Natural killer cell treated with Interleukin-12 subunit alpha and Interleukin-12 subunit beta and Interleukin-15 and Interleukin-18, amount 100 ng/mL, for 72 hours (primary cell): ENCODE measurements at regions not wholly inside any gene's neighbourhood (a gene's known extent, or its start where the extent isn't known, plus 50 kb on each side); places are given as distances from the start of the nearest gene placed in this dataset.
"Not testable (repeated sequence)": the region's sequence is repeated elsewhere in the genome, so short reads cannot be mapped to it uniquely, and the experiment has no call there.

ENCODE experiments used
- ATAC-seq, 2 donors: fragments of 150-1000 bp; cut with Tn5 transposase in 1 of 2; sonication (Bioruptor Pico), chemical (Tn5 transposase) in 1 of 2; 2 replicates each; pipeline ENCODE4 v1.10.0; 2021
- DNase-seq: peaks from one replicate; pipeline ENCODE4 v3.0.0; 2022; ENCODE audit warnings: low spot score
- H3K27ac Mint-ChIP-seq, 2 donors: 1 replicate in 1 of 2; 2 replicates in 1 of 2; pipeline ENCODE4 v1.8.0; 2022; ENCODE audit warnings: mixed read lengths in 2 of 2, mild to moderate bottlenecking in 1 of 2, moderate library complexity in 1 of 2
- H3K27me3 Mint-ChIP-seq, 2 donors: 1 replicate in 1 of 2; 2 replicates in 1 of 2; pipeline ENCODE4 v1.8.0; 2022; ENCODE audit warnings: mixed read lengths in 2 of 2
- H3K36me3 Mint-ChIP-seq: one replicate; pipeline ENCODE4 v1.8.0; 2022; ENCODE audit warnings: mixed read lengths
- H3K4me1 Mint-ChIP-seq, 2 donors: 1 replicate in 1 of 2; 2 replicates in 1 of 2; pipeline ENCODE4 v1.8.0; 2022; ENCODE audit warnings: low read depth in 2 of 2, mixed read lengths in 2 of 2, mild to moderate bottlenecking in 1 of 2
- H3K4me3 Mint-ChIP-seq: one replicate; pipeline ENCODE4 v1.8.0; 2022; ENCODE audit warnings: mixed read lengths
- H3K9me3 Mint-ChIP-seq: 2 replicates; pipeline ENCODE4 v1.8.0; 2022; ENCODE audit warnings: mixed read lengths

DNA sequence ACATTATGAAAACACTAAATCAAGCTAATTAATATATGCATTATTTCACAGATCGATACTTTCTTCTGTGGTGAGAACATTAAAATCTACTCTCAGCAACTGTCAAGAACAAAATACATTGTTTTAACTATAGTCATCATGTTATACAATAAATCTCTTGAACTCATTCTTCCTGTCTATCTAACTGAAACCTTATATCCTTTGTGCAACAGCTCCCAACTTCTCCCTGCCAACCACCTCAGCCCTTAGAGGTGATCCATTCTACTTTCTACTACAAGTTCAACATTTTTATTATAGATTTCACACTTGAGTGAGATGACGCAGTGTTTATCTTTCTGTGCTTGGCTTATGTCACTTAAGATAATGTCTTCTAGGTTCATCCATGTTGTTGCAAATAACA lies 535.2 kb upstream of the CRIM1 start:
- no peak for ATAC-seq
- Mint-ChIP-seq H3K27me3 (peaks cover 22 to 51% of the 10 kb centered on the region in 2 donors), H3K36me3 (no peaks in the 10 kb centered on the region), H3K4me3 (no peak overlapping the region), H3K4me1 (no peaks in the 10 kb centered on the region), H3K27ac (no peak overlapping the region), H3K9me3 (no peaks in the 10 kb centered on the region)
- no peak for DNase-seq

DNA sequence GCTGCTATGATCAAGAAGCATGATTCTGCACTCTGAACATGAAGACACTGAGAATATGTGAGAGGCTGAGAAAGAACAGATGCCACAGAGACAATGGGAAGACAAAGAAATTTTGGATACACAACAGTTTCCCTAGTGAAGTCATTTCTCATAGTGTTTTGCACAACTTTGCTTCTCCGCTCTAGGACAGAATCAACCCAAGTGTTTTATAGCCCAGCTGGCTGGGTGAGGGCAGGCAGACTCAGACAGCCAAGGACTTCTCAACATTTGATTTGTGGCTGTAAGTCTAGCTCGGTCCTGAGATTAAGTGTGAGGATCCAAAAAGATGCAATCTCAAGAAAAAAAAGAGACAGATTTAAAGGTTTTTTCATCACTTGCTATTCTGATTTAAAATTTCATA lies 536.5 kb upstream of the CRIM1 start:
- Mint-ChIP-seq H3K9me3 (no peaks in the 10 kb centered on the region), H3K4me1 (no peaks in the 10 kb centered on the region), H3K27me3 (peaks cover 21 to 57% of the 10 kb centered on the region in 2 donors), H3K36me3 (no peaks in the 10 kb centered on the region), H3K27ac (no peak overlapping the region), H3K4me3 (no peak overlapping the region)
- ATAC-seq (no peak), DNase-seq (no peak)

DNA sequence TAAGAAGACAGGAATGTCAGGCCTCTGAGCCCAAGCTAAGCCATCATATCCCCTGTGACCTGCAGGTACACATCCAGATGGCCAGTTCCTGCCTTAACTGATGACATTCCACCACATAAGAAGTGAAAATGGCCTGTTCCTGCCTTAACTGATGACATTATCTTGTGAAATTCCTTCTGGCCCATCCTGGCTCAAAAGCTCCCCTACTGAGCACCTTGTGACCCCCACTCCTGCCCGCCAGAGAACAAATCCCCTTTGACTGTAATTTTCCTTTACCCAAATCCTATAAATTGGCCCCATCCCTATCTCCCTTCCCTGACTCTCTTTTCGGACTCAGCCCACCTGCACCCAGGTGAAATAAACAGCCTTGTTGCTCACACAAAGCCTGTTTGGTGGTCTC lies 537.2 kb upstream of the CRIM1 start:
- not testable (repeated sequence) for ATAC-seq, H3K4me3 Mint-ChIP-seq, H3K36me3 Mint-ChIP-seq, H3K9me3 Mint-ChIP-seq, H3K4me1 Mint-ChIP-seq, DNase-seq, H3K27ac Mint-ChIP-seq
- H3K27me3 Mint-ChIP-seq = peaks cover 21 to 61% of the 10 kb centered on the region in 2 donors

DNA sequence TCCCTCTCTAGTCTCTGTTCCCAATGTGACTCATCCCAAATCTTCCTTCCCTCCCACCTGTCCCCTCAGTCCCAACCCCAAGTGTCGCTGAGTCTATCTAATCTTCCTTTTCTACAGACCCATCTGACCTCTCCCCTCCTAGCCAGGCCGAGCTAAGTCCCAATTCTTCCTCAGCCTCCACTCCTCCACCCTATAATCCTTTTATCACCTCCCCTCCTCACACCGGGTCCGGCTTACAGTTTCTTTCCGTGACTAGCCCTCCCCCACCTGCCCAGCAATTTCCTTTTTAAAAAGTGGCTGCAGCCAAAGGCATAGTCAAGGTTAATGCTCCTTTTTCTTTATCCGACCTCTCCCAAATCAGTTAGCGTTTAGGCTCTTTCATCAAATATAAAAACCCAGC lies 541.0 kb upstream of the CRIM1 start:
- not testable (repeated sequence) for H3K9me3 Mint-ChIP-seq, H3K27ac Mint-ChIP-seq, ATAC-seq, DNase-seq, H3K4me3 Mint-ChIP-seq, H3K4me1 Mint-ChIP-seq, H3K36me3 Mint-ChIP-seq
- peaks cover 18 to 46% of the 10 kb centered on the region in 2 donors for H3K27me3 Mint-ChIP-seq

DNA sequence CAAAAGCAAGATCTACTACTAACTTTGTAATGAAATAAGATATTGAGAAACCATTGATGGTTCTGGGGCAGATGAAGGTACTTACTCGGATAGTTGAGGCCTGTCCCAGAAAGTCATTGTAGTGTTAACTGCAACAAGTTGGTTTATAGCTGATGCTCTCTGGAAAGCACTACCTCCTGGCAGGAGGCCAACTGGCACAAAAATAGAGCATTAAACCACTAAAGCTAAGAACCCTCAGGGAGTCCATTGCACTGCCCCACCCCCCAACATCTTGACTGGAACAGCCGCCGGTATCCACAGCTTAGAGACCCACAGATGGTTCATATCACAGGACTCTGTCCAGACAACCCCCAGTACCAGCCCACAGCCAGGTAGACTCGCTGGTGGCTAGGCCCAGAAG lies 552.5 kb upstream of the CRIM1 start:
- Mint-ChIP-seq H3K9me3 (peaks cover 16% of the 10 kb centered on the region), H3K36me3 (peaks cover 5% of the 10 kb centered on the region), H3K27me3 (peaks cover 2 to 41% of the 10 kb centered on the region in 2 donors), H3K4me1 (no peaks in the 10 kb centered on the region), H3K4me3 (no peak overlapping the region), H3K27ac (no peak overlapping the region)
- DNase-seq (no peak), ATAC-seq (no peak)

DNA sequence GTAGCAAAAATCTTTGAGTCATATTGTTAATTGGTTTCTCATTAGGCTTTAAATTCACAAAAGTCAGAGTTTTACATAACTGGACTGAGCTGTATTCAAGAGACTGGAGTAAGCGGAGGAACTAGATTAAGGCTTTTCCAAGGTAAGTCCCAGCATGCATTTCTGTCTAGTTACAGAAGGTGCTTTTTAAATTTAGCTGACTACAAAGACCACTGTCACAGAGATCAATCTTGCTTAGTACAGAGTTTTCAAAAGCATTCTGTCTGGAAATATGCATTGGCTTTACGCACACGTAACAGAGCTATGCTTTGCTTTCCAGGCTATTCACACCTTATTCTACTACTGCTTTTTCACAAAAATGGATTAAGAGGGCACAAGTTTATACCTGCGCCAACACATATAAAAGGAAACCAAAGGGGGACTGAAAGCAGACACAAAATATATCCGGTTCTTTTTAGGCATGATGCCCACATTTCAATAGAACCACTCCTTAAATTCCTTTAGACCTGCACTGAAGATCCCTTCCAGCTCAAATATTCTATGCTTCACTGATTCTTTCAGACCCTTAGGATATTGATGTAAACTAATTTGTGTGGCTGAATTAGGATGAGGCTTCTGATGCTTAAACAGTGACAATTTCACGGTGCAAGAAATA lies 560.7 kb upstream of the CRIM1 start:
- no peak for DNase-seq
- Mint-ChIP-seq H3K9me3 (no peaks in the 10 kb centered on the region), H3K27ac (no peak overlapping the region), H3K4me1 (no peaks in the 10 kb centered on the region), H3K27me3 (peaks cover 0 to 7% of the 10 kb centered on the region in 2 donors), H3K36me3 (no peaks in the 10 kb centered on the region), H3K4me3 (no peak overlapping the region)
- no peak for ATAC-seq

DNA sequence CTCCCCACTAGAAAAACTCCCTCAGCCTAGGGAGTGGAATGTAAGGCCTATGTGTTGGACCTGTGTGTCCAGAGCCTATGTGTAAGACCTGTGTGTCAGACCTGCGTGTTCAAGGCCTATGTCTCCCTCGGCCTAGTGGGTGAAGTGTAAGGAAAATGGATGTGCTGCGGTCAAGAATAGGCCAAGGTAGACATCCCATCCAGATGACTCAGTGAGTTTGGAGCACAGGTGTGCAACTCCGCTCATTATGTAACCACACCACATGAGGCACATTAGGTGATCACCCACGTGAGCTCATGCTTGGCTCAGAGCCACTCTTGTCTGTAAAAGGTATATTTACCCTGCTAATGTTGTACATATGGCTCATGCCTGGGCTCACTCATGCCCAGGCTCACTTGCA lies 565.3 kb upstream of the CRIM1 start:
- no peak for DNase-seq
- Mint-ChIP-seq H3K27me3 (peaks cover 0 to 6% of the 10 kb centered on the region in 2 donors), H3K27ac (no peak overlapping the region), H3K4me3 (no peak overlapping the region), H3K36me3 (no peaks in the 10 kb centered on the region), H3K9me3 (no peaks in the 10 kb centered on the region), H3K4me1 (no peaks in the 10 kb centered on the region)
- no peak for ATAC-seq

DNA sequence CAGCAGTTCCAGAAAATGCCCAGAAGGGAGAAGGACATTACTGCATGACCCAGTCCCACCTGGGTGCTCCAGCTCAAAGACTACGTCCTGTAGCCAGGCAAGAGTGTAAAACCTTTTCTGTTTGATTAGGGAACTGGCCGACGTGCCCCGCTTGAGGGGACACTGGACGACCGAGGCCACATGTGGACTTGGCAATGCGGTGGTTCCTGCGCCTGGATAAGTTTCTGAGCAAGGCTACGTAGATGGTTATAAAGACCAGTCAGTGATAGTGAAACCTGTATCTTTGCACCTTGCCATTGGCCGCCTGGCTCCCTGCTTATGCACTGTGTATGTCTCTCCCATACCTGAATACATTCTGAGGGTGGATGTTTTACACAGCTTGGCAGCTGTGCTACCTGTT lies 567.0 kb upstream of the CRIM1 start:
- H3K27me3 Mint-ChIP-seq = peaks cover 1 to 6% of the 10 kb centered on the region in 2 donors
- no peak for DNase-seq
- H3K4me1 Mint-ChIP-seq = no peaks in the 10 kb centered on the region
- no peak overlapping the region for H3K27ac Mint-ChIP-seq
- H3K4me3 Mint-ChIP-seq = no peak overlapping the region
- no peaks in the 10 kb centered on the region for H3K36me3 Mint-ChIP-seq
- no peak for ATAC-seq
- H3K9me3 Mint-ChIP-seq = peaks cover 4% of the 10 kb centered on the region

DNA sequence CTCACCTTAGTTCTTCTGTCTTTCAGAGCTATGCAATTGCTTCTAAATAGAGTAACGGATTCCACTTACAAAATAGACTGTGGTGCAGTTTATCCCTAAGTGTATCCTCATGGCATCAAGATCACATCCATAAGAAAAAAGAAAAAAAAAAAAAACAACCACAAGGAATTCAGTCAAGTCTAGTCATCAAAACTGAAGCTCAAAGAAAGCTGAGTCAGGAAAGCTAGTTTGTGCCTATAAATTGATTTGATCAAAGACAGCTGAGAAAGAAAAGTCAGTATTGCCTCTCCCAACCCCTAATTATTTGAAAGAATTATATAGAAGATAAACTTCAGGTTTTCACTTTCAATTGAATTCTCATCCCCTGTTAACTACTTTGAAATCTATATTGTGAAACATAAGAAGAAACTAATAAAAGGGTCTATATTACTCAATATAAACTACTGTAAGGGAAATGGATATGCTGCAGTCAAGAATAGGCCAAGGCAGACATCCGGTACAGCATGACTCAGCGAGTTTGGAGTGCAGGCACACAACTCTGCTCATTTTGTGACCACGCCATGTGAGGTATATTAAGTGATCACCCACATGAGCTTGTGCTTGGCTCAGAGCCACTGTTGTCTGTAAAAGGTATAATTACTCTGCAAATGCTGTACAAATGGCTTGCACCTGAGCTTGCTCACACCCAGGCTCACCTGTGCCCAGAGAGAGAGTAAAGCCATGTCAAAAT lies 568.1 kb upstream of the CRIM1 start:
- H3K27ac Mint-ChIP-seq = no peak overlapping the region
- H3K27me3 Mint-ChIP-seq = peaks cover 2 to 6% of the 10 kb centered on the region in 2 donors

DNA sequence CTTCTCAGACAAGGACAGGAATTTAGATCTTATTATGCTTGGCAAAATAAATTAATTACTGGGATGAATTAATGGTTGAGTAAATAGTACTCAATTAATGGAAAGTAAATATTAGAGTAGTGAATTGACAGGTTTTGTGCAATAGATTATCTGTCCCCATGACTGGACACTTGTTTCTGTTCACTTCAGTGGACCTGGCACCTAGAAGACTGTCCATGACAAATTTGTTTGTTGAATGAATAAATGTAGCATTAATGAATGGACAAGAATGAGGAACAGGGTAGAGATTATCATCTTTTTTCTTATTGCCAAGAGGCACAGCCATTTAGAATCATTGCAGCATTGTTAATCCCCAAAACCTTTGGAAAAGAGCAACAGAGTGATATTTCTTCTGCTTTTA lies 570.0 kb upstream of the CRIM1 start:
- no peaks in the 10 kb centered on the region for H3K36me3 Mint-ChIP-seq
- peaks cover 5% of the 10 kb centered on the region for H3K9me3 Mint-ChIP-seq
- H3K4me3 Mint-ChIP-seq = no peak overlapping the region
- ATAC-seq (no peak), DNase-seq (no peak)
- no peaks in the 10 kb centered on the region for H3K4me1 Mint-ChIP-seq
- H3K27ac Mint-ChIP-seq = no peak overlapping the region
- peaks cover 2 to 6% of the 10 kb centered on the region in 2 donors for H3K27me3 Mint-ChIP-seq

More for the DNA sequence above, 568.1 kb upstream of the CRIM1 start:
- H3K4me3 Mint-ChIP-seq = no peak overlapping the region
- H3K36me3 Mint-ChIP-seq = no peaks in the 10 kb centered on the region
- no peaks in the 10 kb centered on the region for H3K4me1 Mint-ChIP-seq
- ATAC-seq (no peak), DNase-seq (no peak)
- H3K9me3 Mint-ChIP-seq = peaks cover 4% of the 10 kb centered on the region

DNA sequence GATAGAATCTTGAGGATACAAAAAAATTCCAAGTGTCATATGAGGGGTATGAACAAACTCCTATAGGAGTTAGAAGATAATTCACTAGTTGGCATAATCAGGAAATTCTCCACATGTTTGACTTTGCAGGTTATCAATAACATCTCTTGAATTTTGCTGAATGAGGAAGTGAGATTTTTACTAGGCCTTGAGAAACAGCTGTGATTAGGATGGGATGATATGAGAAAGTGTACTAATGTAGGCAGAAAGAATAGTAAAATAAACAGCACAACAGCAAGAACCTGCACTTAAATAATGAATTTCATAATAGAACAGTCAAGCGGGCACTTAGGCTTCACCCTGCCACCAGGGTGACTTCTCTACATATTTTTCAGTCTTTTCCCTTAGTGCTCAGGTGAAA lies 570.8 kb upstream of the CRIM1 start:
- H3K27me3 Mint-ChIP-seq = peaks cover 5 to 6% of the 10 kb centered on the region in 2 donors
- H3K4me3 Mint-ChIP-seq = no peak overlapping the region
- H3K36me3 Mint-ChIP-seq = no peaks in the 10 kb centered on the region
- no peak overlapping the region for H3K27ac Mint-ChIP-seq
- no peak for ATAC-seq
- no peaks in the 10 kb centered on the region for H3K4me1 Mint-ChIP-seq
- peaks cover 10% of the 10 kb centered on the region for H3K9me3 Mint-ChIP-seq
- no peak for DNase-seq

DNA sequence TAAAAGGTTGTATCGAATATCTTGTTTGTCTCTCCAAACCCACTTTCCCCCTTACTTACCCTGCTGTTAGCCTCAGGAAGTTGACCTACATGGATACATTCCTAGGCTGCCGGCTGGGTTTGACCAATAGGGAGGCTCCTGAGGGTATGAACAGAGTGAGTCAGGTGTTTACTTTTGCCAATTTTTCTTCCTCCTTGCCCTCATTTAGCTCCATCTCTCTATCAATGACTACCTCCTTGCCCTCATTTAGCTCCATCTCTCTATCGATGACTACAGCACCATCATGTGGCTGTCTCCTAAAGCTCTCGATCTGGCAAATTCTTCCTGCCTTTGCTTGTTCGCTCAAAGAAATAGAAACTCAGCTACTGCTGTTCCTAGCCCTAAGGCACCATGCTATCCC lies 571.9 kb upstream of the CRIM1 start:
- Mint-ChIP-seq H3K4me1 (no peaks in the 10 kb centered on the region), H3K9me3 (peaks cover 10% of the 10 kb centered on the region), H3K4me3 (no peak overlapping the region), H3K27ac (no peak overlapping the region), H3K27me3 (peaks cover 5 to 6% of the 10 kb centered on the region in 2 donors), H3K36me3 (no peaks in the 10 kb centered on the region)
- ATAC-seq (no peak), DNase-seq (no peak)

DNA sequence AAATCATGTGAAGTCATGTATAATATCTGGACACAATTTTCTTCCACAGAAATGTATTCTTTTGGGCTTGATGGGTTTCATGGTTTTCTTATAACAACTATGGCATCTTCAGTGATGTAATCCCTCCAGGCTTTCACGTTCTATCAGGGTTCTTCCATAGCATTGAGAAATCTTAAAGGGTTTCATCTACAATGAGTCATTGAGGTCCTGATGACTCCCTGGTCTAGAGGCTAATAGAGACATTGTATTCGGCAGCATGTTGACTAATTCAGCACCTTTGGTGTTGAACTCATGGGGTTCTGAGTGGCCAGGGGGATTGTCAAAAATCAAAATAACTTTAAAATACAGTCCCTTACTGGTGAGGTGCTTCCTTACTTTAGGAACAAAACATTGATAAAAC lies 614.0 kb upstream of the CRIM1 start:
- no peak for ATAC-seq
- Mint-ChIP-seq H3K27ac (no peak overlapping the region), H3K36me3 (peaks cover 4% of the 10 kb centered on the region), H3K9me3 (peaks cover 15% of the 10 kb centered on the region), H3K27me3 (no peaks in the 10 kb centered on the region), H3K4me3 (no peak overlapping the region), H3K4me1 (no peaks in the 10 kb centered on the region)
- DNase-seq = no peak

DNA sequence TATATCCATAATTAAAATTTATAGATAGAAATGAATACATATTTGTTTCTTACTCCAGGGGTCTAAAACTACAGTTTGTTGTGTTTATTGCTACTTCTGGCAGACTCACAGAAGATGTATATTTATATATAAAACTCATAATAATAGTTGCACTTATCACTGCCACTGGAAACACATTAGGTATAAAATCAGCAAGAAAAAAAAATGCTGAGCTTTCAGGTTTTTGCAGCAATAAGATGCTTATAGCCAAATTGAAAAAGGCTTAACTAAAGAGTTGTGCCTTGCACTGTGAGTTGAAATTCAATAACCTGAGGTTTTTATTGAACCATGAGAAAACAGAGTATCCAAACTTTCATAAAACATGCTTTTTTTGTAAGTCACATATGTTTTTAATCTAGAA lies 623.9 kb upstream of the CRIM1 start:
- no peaks in the 10 kb centered on the region for H3K27me3 Mint-ChIP-seq
- no peaks in the 10 kb centered on the region for H3K4me1 Mint-ChIP-seq

More for the DNA sequence above, 623.9 kb upstream of the CRIM1 start:
- DNase-seq (no peak), ATAC-seq (no peak)
- no peak overlapping the region for H3K4me3 Mint-ChIP-seq
- no peak overlapping the region for H3K27ac Mint-ChIP-seq
- peaks cover 6% of the 10 kb centered on the region for H3K36me3 Mint-ChIP-seq
- H3K9me3 Mint-ChIP-seq = peaks cover 11% of the 10 kb centered on the region
